ENCODE measurements at regions not wholly inside any gene's neighbourhood (a gene's known extent, or its start where the extent isn't known, plus 50 kb on each side); places are given as distances from the start of the nearest gene placed in this dataset.

DNA sequence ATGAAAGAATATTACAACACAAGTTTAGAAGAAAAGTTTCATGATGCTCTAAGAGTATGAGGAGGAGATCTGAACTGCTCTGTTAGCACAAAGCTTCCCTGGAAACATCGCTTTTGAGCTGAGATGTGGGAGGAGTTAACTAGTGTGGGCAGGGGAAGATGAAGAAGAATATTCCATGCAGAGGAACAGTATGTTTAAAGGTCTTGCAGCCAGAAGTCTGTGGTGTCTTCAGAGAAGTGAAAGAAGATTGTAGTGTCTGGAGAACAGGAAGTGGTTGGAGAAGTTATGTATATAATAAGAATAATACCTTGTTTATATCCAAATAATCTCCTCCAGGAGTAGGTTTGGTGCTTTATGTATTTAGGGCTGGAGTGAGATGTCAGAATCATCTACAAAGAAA, 406.7 kb downstream of the MAN2A1 start:
- DNase-seq = no peak
- H3K9me3 ChIP-seq = no peaks in the 10 kb centered on the region
- 60 to 79% methylated on average over 1 of the region's 1 CpG for WGBS, 2 donors
- H3K4me1 ChIP-seq = peaks cover 0 to 4% (median 0%) of the 10 kb centered on the region in 4 donors
- no peaks in the 10 kb centered on the region for H3K27me3 ChIP-seq
- no peak for TF ChIP-seq POLR2A (IDR thresholded peaks at IDR 0.05)
- no peak overlapping the region for H3K4me3 ChIP-seq
- peak in 1 of 2 donors; percentile 35 for ATAC-seq (ENCODE audit: low FRiP score in 2 of 2)
- no peaks in the 10 kb centered on the region for H3K36me3 ChIP-seq
- H3K27ac ChIP-seq = no peak overlapping the region

DNA sequence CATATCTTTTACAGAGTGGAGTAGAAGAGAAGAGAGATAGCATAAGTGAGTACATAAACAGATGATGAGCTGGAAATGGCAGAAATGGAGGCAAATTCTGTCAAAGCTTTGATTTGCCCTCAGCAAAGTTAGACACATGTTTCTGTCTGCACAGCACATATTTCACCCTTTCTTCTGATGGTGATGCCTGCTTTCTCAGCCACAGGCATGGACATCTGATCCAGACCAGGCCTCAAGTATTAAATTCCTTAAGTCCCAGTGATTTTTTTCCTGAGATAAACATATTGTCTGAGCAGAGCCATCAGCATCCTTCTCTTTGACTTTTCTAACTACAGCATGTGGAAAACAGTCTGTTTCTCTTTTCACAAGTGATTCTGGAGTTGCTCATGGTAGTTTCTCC, 409.8 kb downstream of the MAN2A1 start:
- no peak overlapping the region for H3K27ac ChIP-seq
- H3K9me3 ChIP-seq = no peaks in the 10 kb centered on the region
- no peaks in the 10 kb centered on the region for H3K27me3 ChIP-seq
- H3K4me1 ChIP-seq = no peaks in the 10 kb centered on the region
- no peaks in the 10 kb centered on the region for H3K36me3 ChIP-seq
- TF ChIP-seq EP300 (IDR thresholded peaks at IDR 0.05) = no peak
- DNase-seq (no peak), ATAC-seq (ENCODE audit: low FRiP score in 2 of 2) (no peak)
- H3K4me3 ChIP-seq = no peak overlapping the region

DNA sequence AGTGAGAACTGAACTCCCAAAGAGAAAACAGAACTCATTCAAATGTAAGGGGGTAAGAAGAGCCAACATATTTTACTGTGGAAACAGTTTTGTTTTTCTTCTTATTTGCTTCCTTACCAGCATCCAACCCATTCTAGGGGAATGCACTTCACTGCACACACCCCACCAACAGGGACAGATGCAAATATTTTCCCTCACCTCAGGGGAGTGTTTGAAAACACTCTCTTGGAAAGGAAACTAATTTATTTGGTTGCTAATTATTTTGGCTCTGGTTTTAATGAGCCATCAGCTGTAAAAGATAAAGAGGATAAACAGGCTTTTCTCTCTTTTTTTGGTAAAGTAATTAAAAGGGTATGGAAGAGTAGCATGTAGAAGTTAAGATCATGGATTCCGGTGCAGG, 413.4 kb downstream of the MAN2A1 start:
- ATAC-seq (ENCODE audit: low FRiP score in 2 of 2) = no peak
- 91 to 97% methylated on average over 1 of the region's 1 CpG for WGBS, 2 donors
- H3K27me3 ChIP-seq = no peaks in the 10 kb centered on the region

DNA sequence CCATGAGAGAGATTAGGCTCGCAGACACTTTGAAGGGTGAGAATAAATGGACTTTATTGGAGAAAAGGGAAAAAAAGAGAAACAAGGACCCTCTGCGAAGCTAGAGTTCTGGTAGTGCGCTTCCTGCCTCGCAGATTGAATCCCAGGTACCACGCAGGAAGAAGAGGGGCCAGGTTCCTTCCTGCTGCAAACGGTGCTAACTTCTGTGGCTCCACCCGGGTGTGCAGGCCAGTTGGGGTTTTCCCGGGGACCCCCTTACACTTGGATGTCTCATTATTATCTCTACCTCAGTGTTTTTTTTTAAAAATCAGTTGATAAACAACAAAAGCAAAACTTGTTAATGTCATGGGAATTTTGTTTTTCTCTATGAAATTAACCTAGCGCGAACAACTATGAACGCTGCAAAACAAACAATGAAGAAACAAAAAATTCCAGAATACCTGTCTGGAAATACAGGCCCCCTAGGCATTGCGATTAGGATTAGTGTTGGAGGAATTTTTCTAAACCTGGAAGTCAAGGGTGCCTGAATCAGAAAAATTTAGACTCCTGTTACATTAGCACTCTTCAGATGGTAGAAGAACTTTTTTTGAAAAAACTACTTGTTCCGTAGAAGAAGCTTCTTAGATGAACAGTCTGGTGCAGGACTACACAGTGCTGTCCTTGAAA, 414.5 kb downstream of the MAN2A1 start:
- H3K9me3 ChIP-seq = no peaks in the 10 kb centered on the region
- H3K27me3 ChIP-seq = no peaks in the 10 kb centered on the region
- H3K36me3 ChIP-seq = no peaks in the 10 kb centered on the region
- no peak for ATAC-seq (ENCODE audit: low FRiP score in 2 of 2)
- no peak overlapping the region for H3K4me3 ChIP-seq
- no peaks in the 10 kb centered on the region for H3K4me1 ChIP-seq
- WGBS, 2 donors = 57 to 68% methylated on average over 13 of the region's 13 CpGs
- no peak for DNase-seq
- TF ChIP-seq EP300 (IDR thresholded peaks at IDR 0.05) = no peak
- TF ChIP-seq POLR2A (IDR thresholded peaks at IDR 0.05) = no peak
- TF ChIP-seq, protein P1, sequence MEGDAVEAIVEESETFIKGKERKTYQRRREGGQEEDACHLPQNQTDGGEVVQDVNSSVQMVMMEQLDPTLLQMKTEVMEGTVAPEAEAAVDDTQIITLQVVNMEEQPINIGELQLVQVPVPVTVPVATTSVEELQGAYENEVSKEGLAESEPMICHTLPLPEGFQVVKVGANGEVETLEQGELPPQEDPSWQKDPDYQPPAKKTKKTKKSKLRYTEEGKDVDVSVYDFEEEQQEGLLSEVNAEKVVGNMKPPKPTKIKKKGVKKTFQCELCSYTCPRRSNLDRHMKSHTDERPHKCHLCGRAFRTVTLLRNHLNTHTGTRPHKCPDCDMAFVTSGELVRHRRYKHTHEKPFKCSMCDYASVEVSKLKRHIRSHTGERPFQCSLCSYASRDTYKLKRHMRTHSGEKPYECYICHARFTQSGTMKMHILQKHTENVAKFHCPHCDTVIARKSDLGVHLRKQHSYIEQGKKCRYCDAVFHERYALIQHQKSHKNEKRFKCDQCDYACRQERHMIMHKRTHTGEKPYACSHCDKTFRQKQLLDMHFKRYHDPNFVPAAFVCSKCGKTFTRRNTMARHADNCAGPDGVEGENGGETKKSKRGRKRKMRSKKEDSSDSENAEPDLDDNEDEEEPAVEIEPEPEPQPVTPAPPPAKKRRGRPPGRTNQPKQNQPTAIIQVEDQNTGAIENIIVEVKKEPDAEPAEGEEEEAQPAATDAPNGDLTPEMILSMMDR (IDR thresholded peaks at IDR 0.05) = no peak
- no peak for TF ChIP-seq POLR2AphosphoS5 (IDR thresholded peaks at IDR 0.05)
- H3K27ac ChIP-seq = no peak overlapping the region

More for the DNA sequence above, 413.4 kb downstream of the MAN2A1 start:
- H3K36me3 ChIP-seq = no peaks in the 10 kb centered on the region
- H3K9me3 ChIP-seq = no peaks in the 10 kb centered on the region
- DNase-seq = no peak
- no peak overlapping the region for H3K4me3 ChIP-seq
- no peaks in the 10 kb centered on the region for H3K4me1 ChIP-seq
- TF ChIP-seq EP300 (IDR thresholded peaks at IDR 0.05) = no peak
- TF ChIP-seq, protein P1 (IDR thresholded peaks at IDR 0.05) = no peak
- TF ChIP-seq POLR2AphosphoS5 (IDR thresholded peaks at IDR 0.05) = no peak
- TF ChIP-seq POLR2A (IDR thresholded peaks at IDR 0.05) = no peak
- no peak overlapping the region for H3K27ac ChIP-seq

DNA sequence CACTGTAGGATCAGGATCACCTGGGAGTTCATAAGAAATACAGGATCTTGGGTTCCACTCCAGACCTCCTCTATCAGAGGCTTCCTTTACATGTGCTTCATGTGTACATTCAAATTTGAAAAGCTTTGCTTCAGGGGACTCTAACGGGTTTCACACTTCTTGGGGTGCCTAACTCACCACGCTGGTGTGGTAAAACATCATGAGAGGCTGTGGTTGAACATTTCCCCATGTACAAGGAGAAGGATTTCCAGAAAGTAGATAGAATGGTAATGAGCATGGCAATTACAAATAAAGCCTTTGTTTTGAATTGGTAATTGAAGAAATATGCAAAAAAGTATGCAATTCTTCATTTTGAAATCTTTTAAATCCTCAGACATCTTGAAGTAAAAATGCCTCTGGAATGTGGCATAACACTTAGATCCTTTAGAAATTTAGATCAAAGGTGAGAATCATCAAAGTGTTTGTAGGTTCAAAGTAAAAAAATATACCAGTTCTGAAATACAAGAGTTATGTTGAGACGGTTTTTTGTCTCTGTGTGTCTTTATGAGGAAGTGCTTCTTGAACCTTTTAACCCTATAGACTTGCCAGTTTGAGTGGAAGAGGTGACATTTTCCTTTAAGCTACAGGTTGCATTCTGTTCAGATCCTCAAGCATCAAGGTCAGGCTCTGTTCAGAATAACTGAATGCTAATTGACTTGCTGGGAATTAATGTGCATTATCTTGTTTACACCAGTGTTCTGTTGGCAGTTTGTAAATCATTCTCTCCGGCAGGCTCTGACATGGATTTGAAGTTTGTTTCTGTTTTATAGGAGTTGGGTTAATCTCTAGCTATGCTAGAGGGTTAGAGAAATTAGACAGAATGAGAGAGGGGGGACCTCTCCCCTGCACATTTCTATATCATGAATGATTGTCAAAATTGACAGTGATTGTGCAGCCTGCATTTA, 415.3 kb downstream of the MAN2A1 start:
- H3K27ac ChIP-seq = no peak overlapping the region
- H3K27me3 ChIP-seq = no peaks in the 10 kb centered on the region
- no peaks in the 10 kb centered on the region for H3K36me3 ChIP-seq
- H3K4me1 ChIP-seq = no peaks in the 10 kb centered on the region
- no peaks in the 10 kb centered on the region for H3K9me3 ChIP-seq
- 39 to 46% methylated on average over 4 of the region's 4 CpGs for WGBS, 2 donors
- ATAC-seq (ENCODE audit: low FRiP score in 2 of 2) (no peak), DNase-seq (no peak)
- TF ChIP-seq POLR2AphosphoS5 (IDR thresholded peaks at IDR 0.05) (no peak), EP300 (IDR thresholded peaks at IDR 0.05) (no peak), POLR2A (IDR thresholded peaks at IDR 0.05) (no peak)
- TF ChIP-seq, protein P1 (IDR thresholded peaks at IDR 0.05) = no peak
- H3K4me3 ChIP-seq = no peak overlapping the region
